HepG2 (cell line): ENCODE measurements at regions not wholly inside any gene's neighbourhood (a gene's known extent, or its start where the extent isn't known, plus 50 kb on each side); places are given as distances from the start of the nearest gene placed in this dataset.

ENCODE experiments used
- DR1 ChIP-seq: sonication (generic); formaldehyde crosslinking; IDR thresholded peaks from 2 replicates; pipeline ENCODE4 v1.8.0; 2021; ENCODE audit warnings: mild to moderate bottlenecking, missing genetic modification reagents, inconsistent platforms
- ETV5 ChIP-seq: IDR thresholded peaks from 2 replicates; pipeline ENCODE4 v1.6.1; 2018; ENCODE audit warnings: missing biosample characterization, missing genetic modification reagents, inconsistent platforms, borderline replicate concordance
- RXRA ChIP-seq: sonication (generic); formaldehyde crosslinking; IDR thresholded peaks from 2 replicates; pipeline ENCODE4 v1.5.1; 2020; ENCODE audit warnings: missing genetic modification reagents
- THAP11 ChIP-seq: IDR thresholded peaks from 2 replicates; pipeline ENCODE4 v1.6.1; 2016; ENCODE audit warnings: missing biosample characterization, missing genetic modification reagents
- ZFP41 ChIP-seq: sonication (generic); formaldehyde crosslinking; IDR thresholded peaks from 2 replicates; pipeline ENCODE4 v1.4.0; 2020; ENCODE audit warnings: mild to moderate bottlenecking, missing genetic modification reagents, borderline replicate concordance
- TF ChIP-seq, protein P1 (sequence below): sonication (generic); formaldehyde crosslinking; IDR thresholded peaks from 2 replicates; pipeline ENCODE4 v1.5.0; 2020; ENCODE audit warnings: mild to moderate bottlenecking, missing genetic modification reagents, moderate library complexity

DNA sequence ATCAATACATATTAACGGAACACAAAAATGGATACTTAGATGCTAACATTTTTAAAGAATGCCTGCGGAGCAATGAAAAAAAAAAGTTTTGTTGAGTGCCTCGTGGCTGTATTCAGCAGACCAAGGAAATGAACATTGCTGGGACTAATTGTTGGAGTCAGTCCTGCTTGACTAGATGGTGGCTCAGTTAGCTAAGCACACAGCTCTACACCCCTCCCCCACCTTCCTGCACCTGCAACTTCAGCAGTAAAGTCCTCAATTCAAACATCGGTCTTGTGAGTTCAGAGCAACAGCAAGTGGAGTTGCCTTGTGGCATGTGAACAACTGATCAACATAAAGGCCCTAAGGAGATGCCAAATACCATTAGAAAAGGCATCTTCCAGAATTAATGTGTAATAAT, 326.0 kb upstream of the NPSR1 start:
- TF ChIP-seq RXRA (CRISPR knock-in tag): no peak
- TF ChIP-seq, protein P1, sequence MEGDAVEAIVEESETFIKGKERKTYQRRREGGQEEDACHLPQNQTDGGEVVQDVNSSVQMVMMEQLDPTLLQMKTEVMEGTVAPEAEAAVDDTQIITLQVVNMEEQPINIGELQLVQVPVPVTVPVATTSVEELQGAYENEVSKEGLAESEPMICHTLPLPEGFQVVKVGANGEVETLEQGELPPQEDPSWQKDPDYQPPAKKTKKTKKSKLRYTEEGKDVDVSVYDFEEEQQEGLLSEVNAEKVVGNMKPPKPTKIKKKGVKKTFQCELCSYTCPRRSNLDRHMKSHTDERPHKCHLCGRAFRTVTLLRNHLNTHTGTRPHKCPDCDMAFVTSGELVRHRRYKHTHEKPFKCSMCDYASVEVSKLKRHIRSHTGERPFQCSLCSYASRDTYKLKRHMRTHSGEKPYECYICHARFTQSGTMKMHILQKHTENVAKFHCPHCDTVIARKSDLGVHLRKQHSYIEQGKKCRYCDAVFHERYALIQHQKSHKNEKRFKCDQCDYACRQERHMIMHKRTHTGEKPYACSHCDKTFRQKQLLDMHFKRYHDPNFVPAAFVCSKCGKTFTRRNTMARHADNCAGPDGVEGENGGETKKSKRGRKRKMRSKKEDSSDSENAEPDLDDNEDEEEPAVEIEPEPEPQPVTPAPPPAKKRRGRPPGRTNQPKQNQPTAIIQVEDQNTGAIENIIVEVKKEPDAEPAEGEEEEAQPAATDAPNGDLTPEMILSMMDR (CRISPR knock-in tag): no peak
- TF ChIP-seq THAP11 (CRISPR knock-in tag): no peak
- TF ChIP-seq ZFP41 (CRISPR knock-in tag): no peak
- TF ChIP-seq ETV5: no peak
- TF ChIP-seq DR1 (CRISPR knock-in tag): no peak
